Retina (tissue), 1 donor: ENCODE measurements at regions not wholly inside any gene's neighbourhood (a gene's known extent, or its start where the extent isn't known, plus 50 kb on each side); places are given as distances from the start of the nearest gene placed in this dataset.
A peak's percentile ranks its signal among the peaks of the same experiment; 100 is the strongest.

Experiments used
- DNase-seq: peaks from one replicate; pipeline ENCODE4 v3.0.0-alpha.2; 2016

DNA sequence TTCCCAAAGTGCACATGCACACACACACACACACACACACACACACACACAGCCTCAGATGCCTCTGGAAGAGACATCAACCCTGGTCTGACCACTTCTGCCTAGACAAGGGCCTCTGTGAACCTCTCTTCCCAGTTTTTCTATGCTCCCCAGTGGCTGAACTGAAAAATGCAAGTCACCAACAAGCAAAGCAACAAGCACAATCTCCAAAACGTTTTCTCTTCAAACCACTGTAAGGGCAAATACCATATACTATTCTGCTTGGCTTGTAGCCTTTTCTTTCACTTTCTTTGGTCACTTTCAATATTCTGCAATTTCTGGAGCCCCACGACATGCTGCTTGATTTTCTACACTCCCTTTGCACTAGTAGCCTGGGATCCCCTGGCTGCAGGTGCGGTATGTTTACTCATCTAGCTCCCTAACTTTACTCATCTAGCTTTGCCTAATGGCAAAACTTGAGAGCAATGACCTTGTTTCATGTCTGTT lies 121.4 kb upstream of the DST start:
- no peak for DNase-seq

- DNase-seq: no peak
Measured at GRCh38 chr6:56761651-56762050, 119.0 kb upstream of the DST start.

DNA sequence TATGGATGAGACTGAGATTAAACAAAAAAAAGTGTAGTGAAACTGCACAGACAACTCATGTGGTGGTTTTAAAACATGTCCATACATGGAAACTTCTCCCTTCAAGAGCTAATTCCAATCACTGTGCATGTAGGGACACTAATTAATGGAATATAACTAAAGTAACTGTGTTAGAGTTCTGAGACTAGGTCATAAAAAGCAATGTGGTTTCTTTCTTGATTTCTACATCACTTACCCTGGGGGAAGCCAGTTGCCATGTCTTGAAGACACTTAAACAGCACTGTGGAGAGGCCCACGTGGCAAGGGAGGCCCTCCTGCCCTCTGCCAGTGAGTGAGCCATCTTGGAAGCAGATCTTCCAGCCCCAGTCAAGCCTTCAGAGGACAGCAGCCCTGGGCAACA lies 118.2 kb upstream of the DST start:
- no peak for DNase-seq

GRCh38 chr6:56759521-56759920 lies 116.8 kb upstream of the DST start:
- DNase-seq: peak; percentile 34

DNA sequence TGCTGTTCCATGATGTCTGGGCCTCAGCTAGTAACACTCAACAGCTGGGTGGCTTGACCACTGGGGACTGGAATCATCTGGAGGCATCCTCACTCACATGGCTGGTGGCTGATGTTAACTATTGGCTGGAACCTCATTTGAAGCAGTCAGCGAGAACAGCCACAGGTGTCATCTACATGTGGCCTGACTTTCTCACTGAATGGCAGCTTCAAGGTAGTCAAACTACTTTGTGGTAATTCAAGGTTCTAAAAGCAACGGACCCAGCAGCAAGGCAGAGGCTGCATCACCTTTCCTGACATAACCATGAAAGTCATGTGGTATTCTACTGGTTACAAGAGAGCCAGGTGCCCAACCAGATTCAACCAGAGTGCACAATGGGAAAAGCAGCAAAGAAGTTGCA lies 115.9 kb upstream of the DST start:
- no peak for DNase-seq

DNA sequence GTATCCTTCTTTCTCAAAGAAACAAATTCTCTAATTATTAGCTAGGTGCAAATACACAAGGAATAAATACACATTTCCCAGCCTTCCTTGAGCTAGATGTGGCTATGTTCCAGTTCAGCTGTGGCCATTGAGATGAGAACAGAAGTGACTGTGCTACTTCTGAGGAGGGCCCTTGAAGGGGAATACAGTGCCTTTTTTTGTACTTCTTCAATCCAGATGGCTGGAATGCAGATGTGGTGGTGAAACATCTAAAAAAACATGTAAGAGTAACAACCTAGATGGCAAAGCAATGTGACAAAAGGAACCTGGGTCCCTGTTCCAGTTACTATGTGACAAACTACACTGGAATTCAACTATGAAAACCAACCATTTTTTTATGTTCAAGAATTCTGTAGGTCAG lies 115.4 kb upstream of the DST start:
- no peak for DNase-seq

DNA sequence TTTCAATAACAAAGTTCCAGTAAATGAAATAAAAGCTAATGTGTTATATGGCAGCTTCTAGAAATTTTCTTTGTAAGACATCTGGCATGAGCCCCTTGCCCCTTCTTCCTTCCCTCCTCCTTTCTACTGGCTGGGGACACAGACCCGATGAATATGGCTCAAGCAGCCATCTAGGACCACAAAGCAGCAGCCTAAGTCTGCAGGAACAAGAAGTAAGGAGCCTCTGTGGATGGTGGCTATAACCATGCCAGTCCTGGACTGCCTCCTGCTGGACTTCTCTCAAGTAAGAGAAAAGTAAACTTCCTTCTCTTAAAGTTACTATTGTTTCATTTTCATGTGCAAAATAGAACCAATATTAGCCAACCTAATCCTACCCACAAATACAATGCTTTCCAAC lies 114.9 kb upstream of the DST start:
- no peak for DNase-seq

GRCh38 chr6:56756791-56757587 lies 114.3 kb upstream of the DST start:
- no peak for DNase-seq

- DNase-seq: no peak
Measured at GRCh38 chr6:56756219-56756789, 113.6 kb upstream of the DST start.

DNA sequence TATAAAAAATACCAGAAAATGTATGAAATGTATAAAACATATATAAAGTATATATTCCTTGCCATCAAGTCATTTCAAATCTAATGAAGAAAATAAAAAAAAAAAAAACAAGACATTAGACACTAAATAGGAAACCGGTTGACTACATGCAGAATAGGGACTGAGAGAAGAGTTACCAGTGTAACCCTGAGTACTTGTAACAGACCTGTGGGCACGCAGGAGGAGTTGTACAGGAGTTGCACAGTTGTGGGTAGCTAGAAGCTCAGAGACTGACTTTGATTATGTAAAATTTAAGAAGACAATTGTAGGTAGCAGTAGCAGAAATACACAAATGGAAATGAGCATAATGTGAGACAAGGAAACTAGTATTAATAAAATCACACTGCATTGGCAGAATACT lies 112.4 kb upstream of the DST start:
- DNase-seq: no peak

DNA sequence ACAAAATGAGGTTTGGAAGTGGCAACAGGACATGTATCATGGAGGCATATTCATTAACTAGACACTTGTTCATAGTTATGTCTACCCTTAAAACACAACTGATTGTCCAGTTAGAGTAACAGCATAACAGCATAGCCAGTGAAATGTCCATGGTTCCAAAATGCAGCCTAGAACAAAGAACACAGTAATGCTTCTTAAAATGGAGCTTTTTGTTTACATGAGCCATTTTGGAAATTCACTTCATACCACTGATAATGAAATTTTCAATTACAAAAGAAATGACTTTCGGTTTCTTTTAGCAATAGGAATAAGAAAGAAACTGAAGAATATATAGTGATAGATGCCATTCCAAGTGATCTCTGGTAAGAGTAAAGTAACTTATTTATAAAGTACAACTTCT lies 111.1 kb upstream of the DST start:
- no peak for DNase-seq

GRCh38 chr6:56752534-56752933 lies 109.8 kb upstream of the DST start:
- DNase-seq: no peak

DNA sequence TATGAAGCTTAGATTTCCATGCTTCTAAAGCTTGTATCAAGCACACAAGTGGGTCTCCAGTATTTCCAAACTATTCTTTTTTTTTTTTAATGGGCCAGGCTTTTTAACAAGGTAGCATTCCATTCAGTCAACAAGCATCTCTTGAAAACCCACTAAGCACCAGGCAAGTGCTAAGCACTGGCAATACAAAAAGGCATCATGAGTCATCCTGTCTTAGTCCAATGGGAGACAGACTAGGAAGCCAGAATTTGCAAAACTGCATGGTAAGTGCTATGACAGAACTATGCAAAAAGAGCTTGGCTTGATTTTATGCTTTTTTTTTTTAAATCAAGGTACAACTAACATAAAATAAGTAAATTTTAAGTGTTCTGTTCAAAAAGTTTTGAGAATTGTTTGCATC lies 109.3 kb upstream of the DST start:
- no peak for DNase-seq

GRCh38 chr6:56751604-56752003 lies 108.9 kb upstream of the DST start:
- DNase-seq: no peak

DNA sequence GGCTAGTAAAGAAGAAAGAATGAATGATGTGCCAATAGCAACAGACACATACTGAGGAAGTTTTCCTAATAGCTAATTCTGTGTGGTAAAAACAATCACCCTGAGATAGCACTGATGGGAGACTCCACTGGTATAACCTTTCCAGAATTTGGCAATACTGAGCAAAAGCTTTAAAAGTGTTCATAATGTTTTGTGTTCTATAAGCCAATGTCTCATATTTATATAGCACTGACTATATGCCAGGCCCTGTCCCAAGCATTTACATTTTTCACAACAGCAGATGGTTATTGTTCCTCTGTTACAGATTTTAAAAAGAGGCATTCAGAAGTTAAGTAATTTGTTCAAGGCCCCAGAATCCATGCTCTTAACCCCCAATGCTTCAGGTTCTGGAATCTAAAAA lies 108.0 kb upstream of the DST start:
- DNase-seq: no peak

DNA sequence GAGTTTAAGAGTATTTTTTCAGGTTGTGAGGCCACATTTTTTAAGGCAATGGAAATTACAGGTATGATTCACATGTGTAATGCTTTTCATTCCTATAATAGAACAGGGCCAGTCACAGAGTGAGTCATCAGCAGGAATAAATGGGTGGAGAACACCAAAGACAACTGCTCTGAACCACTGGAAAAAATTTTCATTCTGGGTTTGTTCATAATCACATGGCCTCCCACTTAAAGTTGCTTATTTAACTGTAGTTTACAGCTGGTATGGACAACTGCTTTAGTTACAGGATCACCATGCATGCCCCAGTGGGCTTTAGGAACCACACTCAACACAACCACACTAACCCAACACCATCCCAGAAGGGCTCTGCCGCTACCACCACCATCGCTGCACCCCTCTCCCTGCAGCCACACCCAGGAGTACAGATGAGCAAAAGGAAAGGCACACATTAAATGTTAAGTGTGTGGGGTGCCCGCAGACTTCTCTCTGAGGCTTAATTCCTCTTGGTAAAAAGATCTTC lies 107.0 kb upstream of the DST start:
- DNase-seq: no peak

GRCh38 chr6:56746767-56747504 lies 104.2 kb upstream of the DST start:
- DNase-seq: no peak

DNA sequence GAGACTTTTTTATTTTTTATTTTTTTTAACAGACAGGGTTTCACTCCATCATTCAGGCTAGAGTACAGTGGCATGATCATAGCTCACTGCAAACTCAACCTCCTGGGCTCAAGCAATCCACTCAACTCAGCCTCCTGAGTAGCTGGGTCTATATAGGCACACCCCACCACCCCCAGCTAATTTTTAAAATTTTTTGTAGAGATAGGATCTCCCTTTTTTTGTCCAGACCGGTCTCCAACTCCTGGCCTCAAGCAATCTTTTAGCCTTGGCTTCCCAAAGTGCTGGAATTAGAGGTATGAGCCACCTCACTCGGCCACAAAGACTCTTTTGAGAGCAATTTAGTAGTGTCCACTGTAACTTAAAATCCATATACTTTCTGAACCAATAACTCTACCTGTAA lies 103.3 kb upstream of the DST start:
- DNase-seq: no peak

GRCh38 chr6:56745081-56745480 lies 102.4 kb upstream of the DST start:
- no peak for DNase-seq

DNA sequence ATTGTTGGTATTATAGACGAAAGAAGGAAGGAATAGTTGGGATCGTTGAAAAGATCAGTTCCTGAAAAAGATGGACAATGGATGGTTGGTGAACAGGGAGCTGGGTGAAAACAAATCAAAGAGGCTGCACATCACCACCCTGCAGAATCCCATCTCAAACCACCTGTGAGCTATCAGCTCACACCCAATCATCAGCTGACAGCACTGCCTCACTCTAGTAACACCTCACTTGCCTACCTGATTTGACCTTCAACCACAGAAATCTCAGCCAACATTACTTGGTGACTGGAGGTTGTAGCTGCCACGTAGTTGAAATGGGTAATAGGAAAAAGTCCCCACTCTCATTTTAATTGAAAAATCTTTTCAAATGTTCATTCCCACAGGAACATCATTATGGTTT lies 101.8 kb upstream of the DST start:
- DNase-seq: no peak

GRCh38 chr6:56742122-56742791 lies 99.6 kb upstream of the DST start:
- no peak for DNase-seq

- no peak for DNase-seq
Measured at GRCh38 chr6:56741472-56741871, 98.8 kb upstream of the DST start.
